HFFc6 (cell line): ENCODE measurements at regions not wholly inside any gene's neighbourhood (a gene's known extent, or its start where the extent isn't known, plus 50 kb on each side); places are given as distances from the start of the nearest gene placed in this dataset.

Experiments used
- DNase-seq: peaks from one replicate; pipeline ENCODE4 v3.0.0-alpha.2; 2018
- H3K27ac Mint-ChIP-seq: 2 replicates; pipeline ENCODE4 v1.8.0; 2020; ENCODE audit warnings: mild to moderate bottlenecking, mixed read lengths
- H3K27me3 Mint-ChIP-seq: 2 replicates; pipeline ENCODE4 v1.8.0; 2021; ENCODE audit warnings: mild to moderate bottlenecking, moderate library complexity, mixed read lengths; ENCODE audit not compliant: insufficient read depth
- H3K36me3 Mint-ChIP-seq: 2 replicates; pipeline ENCODE4 v1.8.0; 2021; ENCODE audit warnings: low read depth, mixed read lengths
- H3K4me1 Mint-ChIP-seq: 2 replicates; pipeline ENCODE4 v1.8.0; 2020; ENCODE audit warnings: low read depth, mixed read lengths
- H3K4me3 Mint-ChIP-seq: 2 replicates; pipeline ENCODE4 v1.8.0; 2020; ENCODE audit warnings: mild to moderate bottlenecking, moderate library complexity, mixed read lengths
- H3K9me3 Mint-ChIP-seq: 2 replicates; pipeline ENCODE4 v1.8.0; 2020; ENCODE audit warnings: mild to moderate bottlenecking, mixed read lengths
- CTCF ChIP-seq: fragments of 200-600 bp; sonication (generic); IDR thresholded peaks from 2 replicates; pipeline ENCODE4 v1.5.0; 2021; ENCODE audit warnings: antibody characterized with exemption, mild to moderate bottlenecking

GRCh38 chr13:30141775-30142485 is 165.4 kb downstream of the KATNAL1 start:
- H3K4me3 Mint-ChIP-seq = peak overlapping the region; percentile 14; the same call in 1 of the 2 replicates
- peak overlapping the region; percentile 95 for H3K27ac Mint-ChIP-seq
- H3K36me3 Mint-ChIP-seq = 0 out of 2 replicates have a peak, but pooled peaks cover 3% of the 10 kb centered on the region
- peaks cover 6% of the 10 kb centered on the region; the same call in 1 of the 2 replicates for H3K9me3 Mint-ChIP-seq
- no peak for TF ChIP-seq CTCF
- peaks cover 55% of the 10 kb centered on the region for H3K4me1 Mint-ChIP-seq
- DNase-seq = no peak
- H3K27me3 Mint-ChIP-seq = peaks cover 4% of the 10 kb centered on the region

- Mint-ChIP-seq H3K4me3 (no peak overlapping the region), H3K27me3 (peaks cover 4% of the 10 kb centered on the region), H3K4me1 (peaks cover 55% of the 10 kb centered on the region), H3K27ac (no peak overlapping the region), H3K9me3 (peaks cover 6% of the 10 kb centered on the region; the same call in 1 of the 2 replicates), H3K36me3 (0 out of 2 replicates have a peak, but pooled peaks cover 3% of the 10 kb centered on the region)
- no peak for DNase-seq
- TF ChIP-seq CTCF = no peak
Measured at GRCh38 chr13:30140973-30141372, 166.4 kb downstream of the KATNAL1 start.

GRCh38 chr13:30138511-30138910 is 168.8 kb downstream of the KATNAL1 start:
- peak overlapping the region; percentile 64 for H3K27ac Mint-ChIP-seq
- no peak overlapping the region for H3K4me3 Mint-ChIP-seq
- no peaks in the 10 kb centered on the region for H3K9me3 Mint-ChIP-seq
- H3K36me3 Mint-ChIP-seq = no peaks in the 10 kb centered on the region
- DNase-seq = no peak
- peaks cover 64% of the 10 kb centered on the region for H3K4me1 Mint-ChIP-seq
- no peak for TF ChIP-seq CTCF
- H3K27me3 Mint-ChIP-seq = peaks cover 4% of the 10 kb centered on the region

GRCh38 chr13:30135868-30136267 is 171.5 kb downstream of the KATNAL1 start:
- Mint-ChIP-seq H3K27me3 (no peaks in the 10 kb centered on the region; the same call in 1 of the 2 replicates), H3K4me1 (peaks cover 52% of the 10 kb centered on the region), H3K9me3 (no peaks in the 10 kb centered on the region), H3K4me3 (no peak overlapping the region), H3K27ac (no peak overlapping the region), H3K36me3 (no peaks in the 10 kb centered on the region)
- no peak for TF ChIP-seq CTCF
- DNase-seq = no peak

- no peak overlapping the region for H3K27ac Mint-ChIP-seq
- H3K27me3 Mint-ChIP-seq = no peaks in the 10 kb centered on the region; the same call in 1 of the 2 replicates
- no peak for TF ChIP-seq CTCF
- no peak for DNase-seq
- H3K36me3 Mint-ChIP-seq = no peaks in the 10 kb centered on the region
- no peak overlapping the region for H3K4me3 Mint-ChIP-seq
- no peaks in the 10 kb centered on the region for H3K9me3 Mint-ChIP-seq
- peaks cover 52% of the 10 kb centered on the region for H3K4me1 Mint-ChIP-seq
Measured at GRCh38 chr13:30135351-30135750, 172.0 kb downstream of the KATNAL1 start.
